ENCODE measurements at regions not wholly inside any gene's neighbourhood (a gene's known extent, or its start where the extent isn't known, plus 50 kb on each side); places are given as distances from the start of the nearest gene placed in this dataset.

GRCh38 chr1:43042127-43042526, 83.5 kb upstream of the SLC2A1 start:
- Histone ChIP-seq H3K27me3 (ENCODE audit: control insufficient read depth, insufficient read depth, low read length) (no peaks in the 10 kb centered on the region), H3K9me3 (ENCODE audit: control insufficient read depth, insufficient read depth, low read length) (no peaks in the 10 kb centered on the region), H3K79me1 (ENCODE audit: low read depth in 1 of 2, low read length in 2 of 2) (no peaks in the 10 kb centered on the region), H3K23ac (ENCODE audit: low read depth, low read length) (no peak overlapping the region), H3K18ac (ENCODE audit: low read depth, low read length) (no peak overlapping the region), H3K56ac (ENCODE audit: extremely low read depth, insufficient read depth, low read length) (no peak overlapping the region), H2AFZ (replicated peaks; ENCODE audit: low read length, poor library complexity) (no peak overlapping the region), H4K91ac (ENCODE audit: insufficient read depth, low read depth, low read length) (no peak overlapping the region), H4K20me1 (ENCODE audit: insufficient read depth, low read length) (no peaks in the 10 kb centered on the region), H4K5ac (ENCODE audit: low read depth, low read length) (no peak overlapping the region), H3K14ac (replicated peaks; ENCODE audit: low read depth, low read length) (no peak overlapping the region), H3K4me1 (ENCODE audit: control insufficient read depth, insufficient read depth, low read length) (no peaks in the 10 kb centered on the region; the same call in 1 of the 2 replicates), H4K8ac (ENCODE audit: low read depth in 2 of 2, low read length in 2 of 2) (no peak overlapping the region), H2AK5ac (ENCODE audit: low read depth, low read length) (no peak overlapping the region), H2BK120ac (ENCODE audit: low read depth, low read length) (no peak overlapping the region), H3K36me3 (ENCODE audit: control insufficient read depth, insufficient read depth, low read length) (no peaks in the 10 kb centered on the region), H2AK9ac (replicated peaks; ENCODE audit: low read depth, low read length, poor library complexity) (no peak overlapping the region), H3K4me3 (ENCODE audit: insufficient read depth, low read depth, low read length) (no peak overlapping the region), H2BK15ac (ENCODE audit: low read depth, low read length) (no peak overlapping the region; the same call in 2 of the 3 replicates), H2BK5ac (ENCODE audit: low read depth, low read length, poor library complexity, severe bottlenecking) (no peak overlapping the region), H2BK20ac (ENCODE audit: low read depth, low read length) (no peak overlapping the region), H3K9ac (ENCODE audit: low read depth, low read length) (no peak overlapping the region), H3K4me2 (ENCODE audit: low read depth, low read length) (no peak overlapping the region), H3K9me1 (ENCODE audit: insufficient read depth, low read length) (0 out of 2 replicates have a peak, but pooled peaks cover 2% of the 10 kb centered on the region), H3K27ac (ENCODE audit: insufficient read depth, low read length) (no peak overlapping the region), H3K4ac (ENCODE audit: low read depth, low read length) (no peak overlapping the region)
- ChIA-PET CTCF (no interaction called here), POLR2A (ENCODE audit: unreplicated experiment) (no interaction called here)
- in situ Hi-C loops (cut with MboI; ENCODE audit: low sequenced_read_pairs) (no loop called here), dilution Hi-C loops (cut with HindIII; ENCODE audit: low sequenced_read_pairs, unreplicated experiment) (no loop called here), intact Hi-C loops (cut with micrococcal nuclease) (no loop called here)
- no peak for DNase-seq
- BruUV-seq (replicated peaks): no TSS peak
- no peak for ATAC-seq (ENCODE audit: low read depth)
- no peak for TF ChIP-seq MAZ (IDR thresholded peaks at IDR 0.05; ENCODE audit: borderline replicate concordance, low read depth, low read length)
- no peak for TF ChIP-seq RCOR1 (IDR thresholded peaks at IDR 0.05; ENCODE audit: insufficient replicate concordance, low read length)
- TF ChIP-seq USF2 (IDR thresholded peaks at IDR 0.05; ENCODE audit: low read depth, low read length): no peak
- no peak for TF ChIP-seq CHD1 (IDR thresholded peaks at IDR 0.05; ENCODE audit: low read depth, low read length)
- TF ChIP-seq MXI1 (IDR thresholded peaks at IDR 0.05; ENCODE audit: borderline replicate concordance, low read depth, low read length): no peak
- no peak for TF ChIP-seq BHLHE40 (IDR thresholded peaks at IDR 0.05; ENCODE audit: low read depth, low read length)
- TF ChIP-seq SMC3 (IDR thresholded peaks at IDR 0.05; ENCODE audit: low read depth, low read length): no peak
- TF ChIP-seq RAD21 (IDR thresholded peaks at IDR 0.05; ENCODE audit: low read length): no peak
- no peak for TF ChIP-seq FOS (IDR thresholded peaks at IDR 0.05; ENCODE audit: low read depth, low read length)
- no peak for TF ChIP-seq MAFK (IDR thresholded peaks at IDR 0.05; ENCODE audit: low read depth, low read length)
- no peak for TF ChIP-seq NFE2L2 (IDR thresholded peaks at IDR 0.05; ENCODE audit: low read depth, low read length)
- TF ChIP-seq CEBPB (IDR thresholded peaks at IDR 0.05; ENCODE audit: low read depth, low read length): no peak
- TF ChIP-seq CTCF (conservative IDR thresholded peaks at IDR 0.05; ENCODE audit: low read depth, low read length): no peak
- no peak for TF ChIP-seq RFX5 (IDR thresholded peaks at IDR 0.05; ENCODE audit: low read depth, low read length)
- no peak for TF ChIP-seq ELK1 (IDR thresholded peaks at IDR 0.05; ENCODE audit: borderline replicate concordance, low read depth, low read length)
- no peak for TF ChIP-seq POLR2A (IDR thresholded peaks at IDR 0.05; ENCODE audit: low read depth, low read length)
- 72% methylated on average over 2 of the region's 4 CpGs; no CpG with 5 or more reads in 1 of the 2 experiments for WGBS, 2 experiments (ENCODE audit: extremely low coverage in 2 of 2, insufficient read length in 1 of 2)
